Kidney (tissue), 13 donors: ENCODE measurements at regions not wholly inside any gene's neighbourhood (a gene's known extent, or its start where the extent isn't known, plus 50 kb on each side); places are given as distances from the start of the nearest gene placed in this dataset.

Experiments used
- DNase-seq, 5 donors: peaks; one replicate each; pipeline ENCODE4 v3.0.0-alpha.2; 2013 to 2020
- FAIRE-seq: peaks from 2 replicates; lab custom pipeline; 2012; peaks lifted over from hg19 to GRCh38; lab: Jason Lieb, UNC
- H3K27ac ChIP-seq, 2 donors: one replicate each; pipeline ENCODE4 v1.7.0; 2013; ENCODE audit warnings: low read depth in 2 of 2, low read length in 2 of 2, inconsistent platforms in 1 of 2
- H3K27me3 ChIP-seq: one replicate; pipeline ENCODE4 v1.7.1; 2013; ENCODE audit warnings: low read length, inconsistent platforms; ENCODE audit not compliant: control insufficient read depth, insufficient read depth
- H3K36me3 ChIP-seq, 3 donors: one replicate each; pipeline versions ENCODE4 v1.7.0 to v1.7.1; 2013; ENCODE audit warnings: low read length in 3 of 3, control low read depth in 1 of 3, inconsistent platforms in 1 of 3; ENCODE audit not compliant: insufficient read depth in 3 of 3, control insufficient read depth in 2 of 3
- H3K4me1 ChIP-seq, 3 donors: one replicate each; pipeline versions ENCODE4 v1.7.0 to v1.7.1; 2013; ENCODE audit warnings: low read length in 3 of 3, inconsistent platforms in 1 of 3, low read depth in 1 of 3; ENCODE audit not compliant: control insufficient read depth in 2 of 3, insufficient read depth in 2 of 3
- H3K4me3 ChIP-seq, 3 donors: one replicate each; pipeline versions ENCODE4 v1.7.0 to v1.8.1; 2013; ENCODE audit warnings: low read length in 3 of 3, control low read depth in 1 of 3, inconsistent platforms in 1 of 3
- H3K9ac ChIP-seq, 3 donors: one replicate each; pipeline versions ENCODE4 v1.7.0 to v1.7.1; 2013; ENCODE audit warnings: low read length in 3 of 3, control low read depth in 1 of 3, inconsistent platforms in 1 of 3
- H3K9me3 ChIP-seq, 3 donors: one replicate each; pipeline versions ENCODE4 v1.7.0 to v1.7.1; 2013; ENCODE audit warnings: low read length in 3 of 3, control low read depth in 1 of 3, inconsistent platforms in 1 of 3; ENCODE audit not compliant: control insufficient read depth in 2 of 3, insufficient read depth in 1 of 3
- intact Hi-C: fragments of 100-400 bp; cut with DNase I; formaldehyde crosslinking; loops from one replicate; pipeline ENCODE4 v1.11.1; 2022
- TF ChIP-seq, protein P1 (sequence below): IDR thresholded peaks from 3 replicates; pipeline ENCODE4 v1.5.1; 2012; ENCODE audit warnings: mild to moderate bottlenecking, moderate library complexity, borderline replicate concordance; ENCODE audit not compliant: insufficient read depth; ENCODE audit errors: extremely low read depth
- donor health status: control.
- donor health status: control.
- donor health status: control.
- donor health status: control.
- donor health status: control.
- donor health status: DM: yes; HTN: yes; CAD: no.
- donor health status: Normal renal cell carcinoma (clear cell type).

DNA sequence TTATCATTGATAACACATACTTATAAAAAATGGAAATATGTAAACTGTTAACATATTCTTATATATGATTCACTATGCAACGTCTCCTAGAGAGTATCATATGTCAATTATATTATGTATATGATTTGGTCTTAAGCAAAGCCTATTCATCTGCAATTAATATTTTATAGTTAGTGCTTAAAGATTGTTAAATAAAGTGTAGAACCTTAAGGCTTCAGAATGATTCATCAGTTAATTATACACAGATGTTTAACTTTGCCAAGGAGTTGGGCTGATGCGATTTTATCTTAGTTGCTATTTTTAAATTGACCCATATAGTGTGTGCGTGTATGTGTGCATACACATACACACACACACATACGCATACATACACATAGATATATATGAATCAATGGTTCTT lies 323.1 kb downstream of the RBM43 start:
- Histone ChIP-seq H3K36me3 (no peaks in the 10 kb centered on the region), H3K27ac (no peak overlapping the region), H3K4me3 (no peak overlapping the region), H3K4me1 (no peaks in the 10 kb centered on the region), H3K9ac (no peak overlapping the region), H3K9me3 (no peaks in the 10 kb centered on the region), H3K27me3 (no peaks in the 10 kb centered on the region)
- FAIRE-seq (no peak), DNase-seq (no peak)
- TF ChIP-seq, protein P1, sequence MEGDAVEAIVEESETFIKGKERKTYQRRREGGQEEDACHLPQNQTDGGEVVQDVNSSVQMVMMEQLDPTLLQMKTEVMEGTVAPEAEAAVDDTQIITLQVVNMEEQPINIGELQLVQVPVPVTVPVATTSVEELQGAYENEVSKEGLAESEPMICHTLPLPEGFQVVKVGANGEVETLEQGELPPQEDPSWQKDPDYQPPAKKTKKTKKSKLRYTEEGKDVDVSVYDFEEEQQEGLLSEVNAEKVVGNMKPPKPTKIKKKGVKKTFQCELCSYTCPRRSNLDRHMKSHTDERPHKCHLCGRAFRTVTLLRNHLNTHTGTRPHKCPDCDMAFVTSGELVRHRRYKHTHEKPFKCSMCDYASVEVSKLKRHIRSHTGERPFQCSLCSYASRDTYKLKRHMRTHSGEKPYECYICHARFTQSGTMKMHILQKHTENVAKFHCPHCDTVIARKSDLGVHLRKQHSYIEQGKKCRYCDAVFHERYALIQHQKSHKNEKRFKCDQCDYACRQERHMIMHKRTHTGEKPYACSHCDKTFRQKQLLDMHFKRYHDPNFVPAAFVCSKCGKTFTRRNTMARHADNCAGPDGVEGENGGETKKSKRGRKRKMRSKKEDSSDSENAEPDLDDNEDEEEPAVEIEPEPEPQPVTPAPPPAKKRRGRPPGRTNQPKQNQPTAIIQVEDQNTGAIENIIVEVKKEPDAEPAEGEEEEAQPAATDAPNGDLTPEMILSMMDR, result no peak
- intact Hi-C loops, result no loop called here

DNA sequence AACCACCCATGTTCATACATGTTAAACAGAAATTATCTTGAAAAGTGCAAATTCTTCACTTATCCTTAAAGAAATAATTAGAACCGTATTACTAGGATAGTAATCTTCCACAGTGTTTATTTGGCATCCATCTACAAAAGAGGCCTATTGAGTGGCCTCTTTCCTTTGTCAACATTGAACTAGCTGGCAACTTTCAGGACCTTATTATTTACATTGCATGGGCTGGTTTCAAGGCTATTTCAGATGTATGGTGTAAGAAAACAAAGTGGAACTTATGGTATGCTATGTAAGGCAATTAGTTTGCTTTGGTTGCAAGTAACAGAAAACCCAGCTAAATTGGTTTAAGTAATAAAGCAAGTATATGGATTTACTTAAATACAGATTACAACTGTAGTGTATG lies 324.6 kb downstream of the RBM43 start:
- intact Hi-C loops, result no loop called here
- Histone ChIP-seq H3K4me1 (no peaks in the 10 kb centered on the region), H3K4me3 (no peak overlapping the region), H3K9me3 (no peaks in the 10 kb centered on the region), H3K27ac (no peak overlapping the region), H3K36me3 (no peaks in the 10 kb centered on the region), H3K9ac (no peak overlapping the region), H3K27me3 (no peaks in the 10 kb centered on the region)
- TF ChIP-seq, protein P1, result no peak
- no peak for DNase-seq
- FAIRE-seq, result no peak

DNA sequence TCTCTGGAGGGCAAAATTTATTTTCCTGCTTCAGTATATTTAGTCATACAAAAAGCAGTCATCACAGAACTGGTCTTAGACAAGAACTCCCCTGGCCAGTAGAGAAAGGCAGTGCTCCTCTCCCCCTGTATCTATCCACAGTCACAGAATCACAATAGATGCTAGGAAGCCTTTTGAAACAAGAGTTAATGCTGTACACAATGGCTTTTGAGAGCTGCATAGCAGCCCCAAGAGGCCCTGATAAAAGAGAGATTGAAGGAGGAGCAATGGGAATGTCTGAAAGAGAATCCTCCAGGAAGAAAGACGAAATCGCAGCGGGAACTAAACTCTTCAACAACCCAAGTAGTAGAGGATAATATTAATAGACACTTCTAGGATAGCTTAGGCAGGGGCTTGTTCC lies 330.2 kb downstream of the RBM43 start:
- Histone ChIP-seq H3K4me1 (no peaks in the 10 kb centered on the region), H3K27ac (no peak overlapping the region), H3K4me3 (no peak overlapping the region), H3K36me3 (no peaks in the 10 kb centered on the region), H3K9ac (no peak overlapping the region), H3K9me3 (no peaks in the 10 kb centered on the region), H3K27me3 (no peaks in the 10 kb centered on the region)
- no peak for FAIRE-seq
- DNase-seq, result no peak
- intact Hi-C loops, result no loop called here
- TF ChIP-seq, protein P1, result no peak

DNA sequence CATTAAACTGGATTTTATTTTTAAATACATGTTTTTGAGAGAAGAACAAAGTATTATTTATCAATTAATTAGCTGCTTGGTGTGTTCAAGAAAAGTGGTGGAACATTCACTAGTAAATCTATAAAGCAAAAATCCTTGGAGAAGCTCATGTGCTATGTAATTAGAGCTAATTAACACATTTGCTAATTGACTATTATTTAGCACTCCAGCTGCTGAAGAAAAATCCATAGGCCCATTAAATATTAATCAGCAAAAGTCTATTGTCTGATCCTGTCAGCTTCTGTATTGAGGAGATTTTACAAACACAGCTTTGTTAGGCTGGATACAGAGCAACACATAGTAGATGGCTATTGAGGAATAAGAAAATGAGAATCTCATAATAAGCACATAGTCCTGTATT lies 336.1 kb downstream of the RBM43 start:
- H3K4me1 ChIP-seq, result no peaks in the 10 kb centered on the region
- intact Hi-C loops, result no loop called here
- no peaks in the 10 kb centered on the region for H3K36me3 ChIP-seq
- H3K27me3 ChIP-seq, result no peaks in the 10 kb centered on the region
- no peaks in the 10 kb centered on the region for H3K9me3 ChIP-seq
- no peak for DNase-seq
- H3K4me3 ChIP-seq, result no peak overlapping the region
- H3K9ac ChIP-seq, result no peak overlapping the region
- FAIRE-seq, result no peak
- TF ChIP-seq, protein P1, result no peak
- no peak overlapping the region for H3K27ac ChIP-seq
